PC-3 (cell line): ENCODE measurements at regions not wholly inside any gene's neighbourhood (a gene's known extent, or its start where the extent isn't known, plus 50 kb on each side); places are given as distances from the start of the nearest gene placed in this dataset.

ENCODE experiments used
- EZH2 ChIP-seq: fragments of 300-600 bp; sonication (generic); IDR thresholded peaks from one replicate; pipeline ENCODE4 v1.6.1; 2017; ENCODE audit warnings: antibody characterized with exemption, mild to moderate bottlenecking, low read length; ENCODE audit not compliant: unreplicated experiment
- TF ChIP-seq, protein P1 (sequence below): fragments of 300-600 bp; sonication (generic); conservative IDR thresholded peaks from 2 replicates; pipeline ENCODE4 v1.5.1; 2017; ENCODE audit warnings: antibody characterized with exemption, low read depth, mild to moderate bottlenecking, low read length

DNA sequence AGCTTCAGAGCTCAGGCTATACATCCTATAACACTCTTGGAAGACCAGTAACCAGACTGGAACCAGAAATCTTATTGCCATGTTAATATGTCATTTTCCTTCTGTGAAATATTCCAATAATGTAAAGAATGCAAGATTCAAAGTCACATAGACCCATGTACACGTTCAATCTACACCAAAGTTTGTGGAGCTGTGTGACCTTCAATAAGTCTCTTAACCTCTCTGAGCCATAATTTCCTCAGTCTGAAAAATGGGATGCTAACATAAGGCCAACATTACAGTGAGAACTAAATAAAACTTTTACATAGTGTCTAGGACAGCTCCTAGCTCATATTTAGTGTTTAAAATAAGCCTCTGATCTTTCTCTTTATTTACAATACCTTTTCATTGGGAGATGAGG, 70.4 kb downstream of the ARRDC3 start:
- TF ChIP-seq, protein P1, sequence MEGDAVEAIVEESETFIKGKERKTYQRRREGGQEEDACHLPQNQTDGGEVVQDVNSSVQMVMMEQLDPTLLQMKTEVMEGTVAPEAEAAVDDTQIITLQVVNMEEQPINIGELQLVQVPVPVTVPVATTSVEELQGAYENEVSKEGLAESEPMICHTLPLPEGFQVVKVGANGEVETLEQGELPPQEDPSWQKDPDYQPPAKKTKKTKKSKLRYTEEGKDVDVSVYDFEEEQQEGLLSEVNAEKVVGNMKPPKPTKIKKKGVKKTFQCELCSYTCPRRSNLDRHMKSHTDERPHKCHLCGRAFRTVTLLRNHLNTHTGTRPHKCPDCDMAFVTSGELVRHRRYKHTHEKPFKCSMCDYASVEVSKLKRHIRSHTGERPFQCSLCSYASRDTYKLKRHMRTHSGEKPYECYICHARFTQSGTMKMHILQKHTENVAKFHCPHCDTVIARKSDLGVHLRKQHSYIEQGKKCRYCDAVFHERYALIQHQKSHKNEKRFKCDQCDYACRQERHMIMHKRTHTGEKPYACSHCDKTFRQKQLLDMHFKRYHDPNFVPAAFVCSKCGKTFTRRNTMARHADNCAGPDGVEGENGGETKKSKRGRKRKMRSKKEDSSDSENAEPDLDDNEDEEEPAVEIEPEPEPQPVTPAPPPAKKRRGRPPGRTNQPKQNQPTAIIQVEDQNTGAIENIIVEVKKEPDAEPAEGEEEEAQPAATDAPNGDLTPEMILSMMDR = no peak
- no peak for TF ChIP-seq EZH2
